GM12878 (cell line): ENCODE measurements at regions not wholly inside any gene's neighbourhood (a gene's known extent, or its start where the extent isn't known, plus 50 kb on each side); places are given as distances from the start of the nearest gene placed in this dataset.

ENCODE experiments used
- ATAC-seq: fragments of 200-7000 bp; cut with Tn5 transposase; 3 replicates; pipeline ENCODE4 v1.9.1; 2020; ENCODE audit warnings: mild to moderate bottlenecking, moderate library complexity
- BruUV-seq: library from RNA; stranded (reverse); fragments of 400-500 nt; replicated peaks from 2 replicates; lab custom pipeline; 2021; lab: Mats Ljungman, UMichigan
- CTCF ChIA-PET: fragments of 300-600 bp; sonication (Branson Sonifier 250); formaldehyde crosslinking; extraction: SDS; loops from one replicate; lab custom pipeline; 2021; ENCODE audit warnings: inconsistent platforms; lab: Yijun Ruan, JAX
- POLR2A ChIA-PET: fragments of 350-600 bp; formaldehyde crosslinking; extraction: SDS; loops from one replicate; lab custom pipeline; 2021; ENCODE audit warnings: inconsistent platforms; lab: Charles Lee
- RAD21 ChIA-PET: fragments of 300-600 bp; sonication (Branson Sonifier 250); formaldehyde crosslinking; loops from one replicate; lab custom pipeline; 2023; ENCODE audit warnings: antibody characterized with exemption; ENCODE audit not compliant: unreplicated experiment; lab: Charles Lee
- SMC1A ChIA-PET: fragments of 300-600 bp; sonication (Branson Sonifier 250); formaldehyde crosslinking; loops from one replicate; lab custom pipeline; 2023; ENCODE audit not compliant: unreplicated experiment, uncharacterized antibody; lab: Charles Lee
- DNase-seq: peaks from one replicate; pipeline ENCODE4 v3.0.0-alpha.2; 2011; ENCODE audit warnings: low read depth, low spot score
- FAIRE-seq: peaks from 3 replicates; lab custom pipeline; 2011; peaks lifted over from hg19 to GRCh38; lab: Jason Lieb, UNC
- H2AFZ ChIP-seq: 2 replicates; pipeline ENCODE4 v1.6.0; 2011; ENCODE audit warnings: low read depth, low read length, control low read depth; ENCODE audit not compliant: control insufficient read depth
- H3K27ac ChIP-seq: 2 replicates; pipeline ENCODE4 v1.5.1; 2011; ENCODE audit warnings: control low read depth; ENCODE audit not compliant: control insufficient read depth, insufficient read depth
- H3K27me3 ChIP-seq, 2 experiments: replicated peaks in 1 of 2; 2 replicates each; pipeline versions ENCODE4 v1.6.0 to v1.6.1; 2011; ENCODE audit warnings: low read length in 1 of 2; ENCODE audit not compliant: control insufficient read depth in 2 of 2, insufficient read depth in 2 of 2
- H3K36me3 ChIP-seq, 2 experiments: 2 replicates each; pipeline ENCODE4 v1.5.1; 2011; ENCODE audit warnings: low read length in 1 of 2; ENCODE audit not compliant: control insufficient read depth in 2 of 2, insufficient read depth in 2 of 2
- H3K4me1 ChIP-seq: 2 replicates; pipeline ENCODE4 v1.6.1; 2011; ENCODE audit warnings: mild to moderate bottlenecking, low read length, moderate library complexity, mixed read lengths; ENCODE audit not compliant: control insufficient read depth, insufficient read depth
- H3K4me2 ChIP-seq: 2 replicates; pipeline ENCODE4 v1.6.0; 2011; ENCODE audit warnings: control low read depth; ENCODE audit not compliant: control insufficient read depth, insufficient read depth
- H3K4me3 ChIP-seq: fragments of 200-600 bp; sonication (generic); 2 replicates; pipeline ENCODE4 v1.5.1; 2016
- H3K79me2 ChIP-seq: 2 replicates; pipeline ENCODE4 v1.6.0; 2011; ENCODE audit warnings: low read length; ENCODE audit not compliant: control insufficient read depth, insufficient read depth
- H3K9ac ChIP-seq: 2 replicates; pipeline ENCODE4 v1.8.0; 2011; ENCODE audit warnings: low read length, control low read depth, mixed read lengths; ENCODE audit not compliant: control insufficient read depth, insufficient read depth
- H3K9me3 ChIP-seq: replicated peaks from 3 replicates; pipeline ENCODE4 v1.5.1; 2011; ENCODE audit warnings: mild to moderate bottlenecking, low read length; ENCODE audit not compliant: control insufficient read depth, insufficient read depth
- H4K20me1 ChIP-seq: 2 replicates; pipeline ENCODE4 v1.6.0; 2011; ENCODE audit not compliant: control insufficient read depth, insufficient read depth
- ELK1 ChIP-seq: IDR thresholded peaks from 2 replicates; pipeline ENCODE4 v1.6.1; 2012; ENCODE audit warnings: low read depth, low read length, improper control_type of control experiment
- HDAC2 ChIP-seq: fragments of 200-600 bp; sonication (generic); IDR thresholded peaks from 2 replicates; pipeline ENCODE4 v1.6.1; 2017
- JUNB ChIP-seq: IDR thresholded peaks from 2 replicates; pipeline ENCODE4 v1.6.1; 2016; ENCODE audit warnings: antibody characterized with exemption, mild to moderate bottlenecking
- KAT2A ChIP-seq: conservative IDR thresholded peaks from 2 replicates; pipeline ENCODE4 v1.6.1; 2011; ENCODE audit warnings: low read depth, low read length; ENCODE audit not compliant: control insufficient read depth
- MTA2 ChIP-seq: fragments of 450-650 bp; IDR thresholded peaks from 2 replicates; pipeline ENCODE4 v1.6.1; 2016; ENCODE audit warnings: low read depth, mild to moderate bottlenecking, moderate library complexity
- MXI1 ChIP-seq: fragments of 150-350 bp; IDR thresholded peaks from 2 replicates; pipeline ENCODE4 v1.6.1; 2011; ENCODE audit warnings: low read depth, mild to moderate bottlenecking, inconsistent platforms, low read length, improper control_type of control experiment
- PAX5 ChIP-seq: IDR thresholded peaks from 2 replicates; pipeline ENCODE4 v1.6.1; 2011; ENCODE audit warnings: low read depth, low read length, borderline replicate concordance
- RFX5 ChIP-seq: IDR thresholded peaks from 2 replicates; pipeline ENCODE4 v1.6.1; 2011; ENCODE audit warnings: low read depth, low read length, improper control_type of control experiment
- SPI1 ChIP-seq: IDR thresholded peaks from 2 replicates; pipeline ENCODE4 v1.6.1; 2011; ENCODE audit warnings: low read depth, mild to moderate bottlenecking, low read length, moderate library complexity, borderline replicate concordance; ENCODE audit not compliant: insufficient read depth
- TCF12 ChIP-seq: IDR thresholded peaks from 2 replicates; pipeline ENCODE4 v1.6.1; 2011; ENCODE audit warnings: low read depth, mild to moderate bottlenecking, low read length
- TCF7 ChIP-seq: IDR thresholded peaks from 2 replicates; pipeline ENCODE4 v1.6.1; 2014; ENCODE audit warnings: antibody characterized with exemption, borderline replicate concordance
- WGBS: methylation state at CpG from one replicate; pipeline ENCODE4 v1.1.6; 2016; ENCODE audit warnings: low lambda C conversion rate; ENCODE audit not compliant: insufficient replicate concordance, insufficient coverage; ENCODE audit errors: missing lambda C conversion rate; 5-methylcytosine and 5-hydroxymethylcytosine counted together
- in situ Hi-C: fragments of 300-500 bp; cut with MboI; formaldehyde crosslinking; loops from 9 replicates; pipeline ENCODE4 v1.14.3; 2018; ENCODE audit warnings: mixed read lengths
- intact Hi-C: fragments of 100-400 bp; cut with micrococcal nuclease; formaldehyde crosslinking; loops from one replicate; pipeline ENCODE4 v1.14.2; 2022; ENCODE audit not compliant: unreplicated experiment

- DNase-seq (no peak), ATAC-seq (no peak), FAIRE-seq (no peak)
- no peaks in the 10 kb centered on the region for H3K27me3 ChIP-seq
- H3K9ac ChIP-seq, result no peak overlapping the region
- 25% methylated on average over 2 of the region's 2 CpGs for WGBS
- no TSS peak for BruUV-seq
- no peaks in the 10 kb centered on the region for H4K20me1 ChIP-seq
- H3K4me2 ChIP-seq, result no peak overlapping the region
- intact Hi-C loops (no loop called here), in situ Hi-C loops (no loop called here)
- H3K36me3 ChIP-seq, result no peaks in the 10 kb centered on the region
- no peaks in the 10 kb centered on the region for H3K9me3 ChIP-seq
- no peak overlapping the region for H3K4me3 ChIP-seq
- ChIA-PET SMC1A (no interaction called here), CTCF (no interaction called here), RAD21 (no interaction called here), POLR2A (no interaction called here)
- TF ChIP-seq MTA2, result no peak
- TF ChIP-seq SPI1, result no peak
- no peak for TF ChIP-seq TCF7
- TF ChIP-seq JUNB, result no peak
- TF ChIP-seq PAX5, result no peak
- TF ChIP-seq RFX5, result no peak
- no peak for TF ChIP-seq MXI1
- TF ChIP-seq TCF12, result no peak
- TF ChIP-seq ELK1, result no peak
- no peak for TF ChIP-seq HDAC2
- no peak for TF ChIP-seq KAT2A
- no peak overlapping the region for H2AFZ ChIP-seq
- H3K27ac ChIP-seq, result no peak overlapping the region
- H3K79me2 ChIP-seq, result no peaks in the 10 kb centered on the region
- no peaks in the 10 kb centered on the region for H3K4me1 ChIP-seq
Measured at GRCh38 chr10:105734479-105734878, 1093.4 kb downstream of the SORCS3 start.
